HT1080 (cell line): ENCODE measurements at regions not wholly inside any gene's neighbourhood (a gene's known extent, or its start where the extent isn't known, plus 50 kb on each side); places are given as distances from the start of the nearest gene placed in this dataset.

Experiments
- DNase-seq: peaks from one replicate; pipeline ENCODE4 v3.0.0-alpha.2; 2015; ENCODE audit warnings: low read depth

DNA sequence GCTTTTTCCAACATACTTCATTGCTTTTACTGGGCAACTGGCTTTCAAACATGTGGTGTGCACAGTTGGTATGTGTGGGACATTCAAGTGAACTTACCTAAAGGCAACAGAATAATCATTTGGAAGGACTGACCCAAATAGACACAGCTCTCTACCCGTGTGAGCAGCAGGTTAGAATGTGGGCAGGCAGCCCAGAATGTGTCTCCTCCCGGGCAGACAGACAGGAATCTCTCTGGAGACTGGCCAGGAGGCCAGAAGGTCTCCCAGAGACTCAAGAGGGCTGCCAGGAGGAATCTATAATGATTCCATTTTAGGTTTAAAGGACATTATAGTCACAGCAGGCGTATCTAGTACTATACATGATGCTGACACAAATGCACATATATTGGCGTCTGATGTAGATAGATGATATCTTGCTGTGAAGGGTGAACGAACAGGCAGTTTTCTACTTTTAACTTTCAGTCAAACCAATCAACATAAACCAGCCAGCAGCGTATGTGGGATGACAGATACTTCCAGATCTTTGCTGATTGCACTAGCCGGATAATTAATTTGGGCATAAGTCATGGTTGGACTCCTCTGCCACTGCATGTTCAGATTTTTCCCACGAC is 297.4 kb upstream of the ZNF608 start:
- peak; percentile 65 for DNase-seq

DNA sequence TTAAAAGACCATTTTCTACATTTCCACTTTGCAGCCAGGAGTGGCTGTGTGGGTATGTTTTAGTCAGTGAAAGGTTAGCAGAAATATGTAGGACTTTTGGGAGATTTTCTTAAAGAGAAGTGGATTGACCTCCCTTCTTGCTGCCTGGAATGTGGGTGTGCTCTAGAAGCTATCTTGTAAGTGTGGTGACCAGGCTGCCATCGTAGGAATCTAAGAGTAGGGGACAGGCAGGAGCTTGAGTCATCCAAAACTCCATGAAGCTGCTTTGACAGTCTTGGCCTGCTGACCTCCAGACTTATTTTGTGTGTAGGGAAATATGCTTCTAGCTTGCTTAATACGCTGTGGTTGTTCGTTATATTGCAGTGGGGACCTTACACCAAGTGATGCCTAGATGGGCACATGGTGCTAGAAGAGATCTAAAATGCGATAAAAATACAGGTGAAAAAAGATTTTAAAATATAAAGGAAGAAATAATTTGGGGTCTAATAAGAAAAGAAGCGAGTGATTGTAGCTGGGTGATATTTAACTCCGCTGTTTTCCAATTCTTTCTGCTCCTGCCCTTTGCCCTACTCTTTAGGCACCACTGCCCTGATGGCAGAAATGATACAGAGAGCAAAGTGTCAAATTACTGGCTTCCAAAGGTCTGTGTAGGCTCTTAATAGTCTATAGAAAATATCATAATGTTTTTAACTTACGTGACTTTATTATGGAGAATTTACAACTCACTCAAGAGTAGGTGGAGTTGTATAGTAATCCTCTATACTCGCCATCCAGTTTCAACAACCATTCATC is 298.2 kb upstream of the ZNF608 start:
- no peak for DNase-seq

DNA sequence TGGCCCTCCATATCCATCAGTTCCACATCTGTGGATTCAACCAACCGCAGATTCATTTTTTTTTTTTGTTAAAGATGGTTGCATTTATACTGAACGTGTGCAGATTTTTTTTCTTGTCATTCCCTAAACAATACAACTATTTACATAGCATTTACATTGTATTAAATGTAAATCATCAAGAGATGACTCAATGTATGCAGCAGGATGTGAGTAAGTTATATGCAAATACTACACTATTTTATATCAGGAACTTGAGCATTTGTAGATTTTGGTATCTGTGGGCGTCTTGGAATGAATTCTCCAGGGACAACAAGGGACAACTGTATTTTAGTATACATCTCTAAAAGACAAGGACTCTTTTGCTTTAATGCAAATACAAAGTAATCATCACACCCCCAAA is 299.2 kb upstream of the ZNF608 start:
- peak; percentile 47 for DNase-seq

DNA sequence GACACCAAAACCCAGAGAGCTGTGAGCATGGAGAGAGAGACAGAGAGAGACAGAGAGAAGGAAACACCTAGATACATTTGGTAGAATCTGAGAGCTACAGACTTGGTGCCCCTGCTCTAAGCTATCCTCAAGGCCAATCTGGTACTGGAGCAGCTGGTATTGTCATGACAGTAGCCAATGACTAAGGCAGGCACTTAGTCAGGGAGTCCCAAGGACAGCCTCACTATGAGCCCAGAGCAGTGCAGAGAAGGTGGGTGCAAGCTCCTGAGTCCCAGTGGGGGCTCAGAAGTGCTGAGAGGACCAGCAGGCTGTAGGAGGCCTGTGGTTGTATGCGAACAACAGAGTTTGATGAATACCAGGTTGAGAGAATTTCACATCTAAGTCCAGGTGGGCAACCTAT is 300.4 kb upstream of the ZNF608 start:
- DNase-seq = no peak

DNA sequence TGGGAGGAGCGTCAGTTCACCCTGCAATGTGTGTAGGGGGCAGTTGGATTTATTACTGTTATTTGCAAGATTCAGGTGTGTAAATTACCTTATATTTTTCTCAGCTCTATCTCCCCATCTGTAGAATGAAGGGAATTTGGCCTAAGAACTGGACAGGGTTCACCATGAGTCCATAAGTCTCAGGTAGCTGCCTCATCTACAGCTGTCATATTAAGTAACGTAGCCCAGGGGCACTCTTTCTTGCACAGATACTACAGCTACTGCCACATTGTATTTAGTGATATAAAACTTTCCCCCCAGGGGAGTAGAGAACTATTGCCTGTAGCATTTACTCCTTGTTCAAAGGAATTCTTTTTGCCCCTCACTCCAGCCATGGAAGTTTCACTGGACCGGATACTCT is 301.4 kb upstream of the ZNF608 start:
- no peak for DNase-seq

DNA sequence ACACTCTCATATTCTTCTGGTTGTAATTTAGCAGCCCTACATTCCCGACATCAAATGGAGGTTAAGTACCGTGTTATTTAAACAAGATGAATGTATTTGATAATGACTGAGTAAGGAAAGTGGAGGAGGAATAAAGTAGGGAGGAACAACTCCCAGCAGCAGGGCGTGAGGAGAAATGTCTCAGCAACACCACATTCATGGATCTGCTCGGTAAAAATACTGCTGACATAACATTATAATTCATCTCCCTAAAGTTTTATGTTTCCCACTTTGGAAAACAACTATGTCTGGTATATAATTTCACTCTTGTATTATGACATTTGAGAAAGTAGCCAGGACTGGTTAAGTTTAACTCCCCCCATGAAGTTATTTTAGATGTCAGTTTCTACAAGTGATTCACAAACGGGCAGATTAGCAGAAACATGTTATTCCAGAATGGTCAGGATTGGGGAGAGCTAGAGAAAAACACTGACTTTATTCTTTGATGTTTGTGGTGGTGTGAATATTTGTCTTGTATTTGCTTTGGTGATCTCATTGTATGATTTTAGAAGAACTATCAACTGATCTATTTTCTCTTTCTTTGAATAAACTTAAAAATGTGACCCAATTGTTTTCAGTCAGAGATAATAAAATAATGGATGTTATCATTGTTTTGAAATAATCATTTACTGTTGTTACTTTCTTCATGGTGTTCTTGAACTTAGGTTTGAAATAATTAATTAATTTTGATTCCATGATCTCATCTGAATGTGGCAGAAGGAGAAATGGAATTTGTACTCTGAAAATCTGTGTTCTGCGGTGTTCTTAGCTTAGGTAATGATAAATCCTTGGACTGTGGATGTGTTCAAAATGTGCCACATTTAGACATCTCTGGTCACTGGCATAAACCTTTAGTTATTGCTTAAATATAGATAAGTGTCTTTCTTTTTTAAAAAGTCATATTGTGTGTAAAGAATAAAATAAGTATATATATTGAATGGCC is 303.6 kb upstream of the ZNF608 start:
- no peak for DNase-seq

DNA sequence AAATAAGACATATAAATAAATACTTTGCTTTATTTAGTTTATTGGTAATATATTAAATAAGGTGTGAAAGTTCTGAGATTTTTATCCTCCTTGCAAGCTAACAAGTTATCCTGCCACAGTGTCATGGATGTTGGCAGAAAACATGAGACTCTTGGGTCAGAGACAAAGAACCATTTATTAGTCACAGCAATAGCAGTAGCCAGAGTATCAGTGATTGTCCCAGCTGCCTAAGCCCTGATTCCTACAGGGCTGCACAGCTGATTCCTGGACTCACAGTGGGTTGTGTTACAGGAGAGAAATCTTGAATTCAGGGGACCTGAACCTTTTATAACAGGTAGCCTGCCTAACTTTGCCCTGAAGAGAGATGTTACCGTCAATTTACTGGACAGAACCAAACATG is 304.5 kb upstream of the ZNF608 start:
- no peak for DNase-seq

DNA sequence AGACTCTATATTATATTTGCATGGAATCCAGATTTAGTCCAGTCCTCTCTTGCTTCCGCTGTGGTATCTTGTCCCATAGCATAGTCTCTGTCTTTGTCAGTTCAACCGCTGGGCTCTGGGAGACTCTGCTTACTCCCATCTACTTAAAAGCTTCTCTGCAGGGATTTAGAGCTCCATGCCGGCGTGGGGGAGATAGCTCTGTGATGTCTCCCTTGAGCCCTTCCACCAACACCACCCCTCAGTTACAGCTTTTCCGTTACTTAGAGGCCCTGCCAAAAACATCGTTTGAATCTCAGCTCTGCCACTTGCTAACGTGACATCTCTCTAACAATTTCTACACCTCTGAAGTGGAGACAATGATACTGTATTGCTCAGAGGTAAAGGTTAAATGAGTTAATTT is 306.1 kb upstream of the ZNF608 start:
- DNase-seq = no peak

DNA sequence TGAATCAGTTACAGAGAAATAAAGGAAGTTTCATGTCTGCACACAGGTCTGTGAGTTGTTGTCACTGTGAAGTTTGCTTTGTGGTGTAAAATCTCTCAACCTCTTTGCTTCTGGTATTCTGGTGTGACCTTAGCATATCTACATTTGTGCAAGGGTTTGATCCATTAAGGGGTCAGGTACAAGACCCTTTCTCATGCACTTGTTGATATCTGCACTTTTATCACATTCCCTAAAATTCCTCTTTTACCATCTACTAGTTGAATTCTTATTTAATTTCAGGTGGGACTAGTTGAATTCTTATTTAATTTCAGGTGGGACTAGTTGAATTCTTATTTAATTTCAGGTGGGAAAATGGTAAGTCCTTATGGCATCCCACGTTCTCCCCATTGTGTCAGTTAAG is 306.7 kb upstream of the ZNF608 start:
- DNase-seq = no peak

DNA sequence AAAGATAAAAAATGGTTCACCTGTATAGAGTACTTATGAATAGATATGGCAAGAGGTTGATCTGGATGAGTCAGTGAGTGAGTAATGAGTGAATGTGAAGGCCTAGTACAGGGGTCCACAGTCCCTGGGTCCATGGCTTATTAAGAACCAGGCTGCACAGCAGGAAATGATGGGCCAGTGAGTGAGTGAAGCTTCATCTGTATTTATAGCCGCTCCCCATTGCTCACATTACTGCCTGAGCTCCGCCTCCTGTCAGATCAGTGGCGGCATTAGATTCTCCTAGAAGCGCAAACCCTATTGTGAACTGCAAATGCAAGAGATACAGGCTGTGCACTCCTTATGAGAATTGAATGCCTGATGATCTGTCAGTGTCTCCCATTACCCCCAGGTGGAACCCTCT is 307.7 kb upstream of the ZNF608 start:
- DNase-seq = peak; percentile 74

DNA sequence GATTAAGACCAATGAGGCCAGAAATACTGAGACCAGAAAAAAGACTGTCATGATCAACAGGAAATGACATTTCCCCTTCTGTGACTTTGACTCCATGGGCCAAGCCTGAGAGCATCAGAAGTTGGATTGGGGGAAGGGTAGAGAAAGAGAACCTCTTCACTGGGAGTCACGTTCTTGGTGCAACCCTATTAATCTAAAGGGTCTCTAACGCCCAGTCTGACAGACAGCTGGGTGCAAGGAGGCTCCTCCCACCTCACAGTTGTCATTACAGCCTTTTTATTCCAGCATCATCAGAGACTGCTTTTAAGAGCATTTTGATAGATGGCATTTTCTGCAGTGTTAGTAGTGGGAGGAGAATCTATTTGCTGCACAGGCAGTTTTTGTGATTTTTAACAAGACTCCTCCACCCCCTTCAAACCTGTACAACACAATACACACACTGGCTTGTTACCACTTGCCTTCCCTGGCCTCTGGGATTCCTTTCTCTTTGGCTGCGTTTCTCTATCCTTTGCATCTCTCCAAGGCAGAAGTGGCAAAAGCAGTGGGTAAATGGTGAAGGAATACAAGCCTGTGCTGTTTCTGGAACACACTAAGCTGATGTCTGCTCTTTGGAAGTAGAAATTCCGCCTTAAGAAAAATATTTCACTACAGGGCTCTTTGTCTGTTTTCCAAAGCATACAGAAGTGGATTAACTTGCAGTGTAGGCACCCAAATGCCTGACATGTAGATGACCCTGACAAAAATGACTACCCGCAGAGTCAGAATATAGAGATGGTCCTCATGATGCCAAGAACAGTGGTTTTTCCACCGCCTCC is 310.4 kb upstream of the ZNF608 start:
- DNase-seq = no peak

DNA sequence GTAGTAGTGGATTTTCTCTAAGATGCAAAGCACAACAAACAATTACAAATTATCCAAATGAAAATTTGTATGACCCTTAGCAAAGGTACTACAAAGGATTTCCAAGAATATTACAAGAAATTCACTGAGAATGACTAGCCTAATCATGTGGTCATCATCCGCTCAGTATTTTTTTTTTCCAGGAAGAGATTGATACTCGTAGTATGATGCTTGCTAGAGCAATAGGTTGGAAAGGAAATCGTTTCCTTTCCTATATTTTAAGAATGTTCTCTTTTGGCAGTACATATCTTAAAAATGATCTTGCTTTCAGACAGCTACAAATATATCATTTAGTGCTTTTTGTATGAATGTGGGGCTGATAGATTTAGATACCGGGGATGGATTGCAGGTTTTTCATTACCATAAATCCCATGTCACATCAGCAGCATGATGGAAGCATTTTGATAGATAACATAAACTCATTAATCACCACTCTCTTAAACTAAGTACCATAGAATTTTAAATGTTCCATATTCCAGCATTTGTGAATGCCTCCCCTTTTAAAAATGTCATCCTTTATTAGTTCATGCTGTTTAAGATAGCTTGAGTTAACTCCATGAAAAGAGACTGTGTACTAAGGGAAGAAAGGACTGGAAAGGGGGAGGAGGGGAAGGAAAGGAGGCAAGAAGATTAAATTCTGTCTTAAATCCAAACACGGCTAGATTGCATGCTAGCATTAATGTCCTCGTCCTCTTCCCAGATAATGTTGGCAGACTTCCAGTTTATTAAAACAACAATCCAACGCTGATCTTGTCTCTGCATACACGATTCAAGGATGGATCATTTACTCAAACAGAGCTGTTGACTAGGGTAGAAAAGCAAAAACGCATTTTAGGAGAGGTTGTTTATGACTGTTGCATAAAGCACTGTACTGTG is 311.7 kb upstream of the ZNF608 start:
- DNase-seq = no peak

DNA sequence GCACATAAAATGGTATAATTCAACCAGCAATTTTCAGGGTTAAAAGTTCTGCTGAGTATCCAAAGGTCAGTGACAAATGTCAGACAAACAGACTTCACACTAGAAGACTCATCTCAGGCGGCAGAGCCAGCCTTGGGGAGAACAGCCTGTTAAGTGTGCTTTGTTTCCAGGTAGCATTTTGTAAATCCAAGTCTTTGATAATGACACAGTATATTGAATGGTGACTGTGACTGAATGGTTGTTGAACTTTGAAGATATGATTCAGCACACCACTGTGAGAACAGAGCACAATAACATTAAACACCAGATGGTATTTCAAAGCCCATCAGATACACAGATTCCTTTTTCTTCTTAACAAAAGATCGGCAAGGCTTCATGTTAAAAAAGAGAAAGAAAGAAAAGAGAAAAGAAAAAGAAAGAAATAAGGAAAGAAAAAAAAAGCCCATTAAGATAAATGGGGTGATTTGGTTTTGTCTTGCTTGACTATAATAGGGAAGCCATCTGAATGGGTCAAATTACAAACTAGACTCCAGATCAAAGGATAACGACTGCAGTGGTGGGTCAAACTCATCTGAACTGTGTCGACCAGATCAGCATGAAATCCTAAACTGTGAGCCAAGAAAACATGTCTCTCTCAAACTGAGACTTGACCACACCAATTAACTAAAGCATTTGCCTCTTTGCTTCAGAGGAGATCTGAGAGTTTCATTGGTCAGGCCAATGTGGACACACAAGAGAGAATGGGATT is 313.0 kb upstream of the ZNF608 start:
- no peak for DNase-seq

DNA sequence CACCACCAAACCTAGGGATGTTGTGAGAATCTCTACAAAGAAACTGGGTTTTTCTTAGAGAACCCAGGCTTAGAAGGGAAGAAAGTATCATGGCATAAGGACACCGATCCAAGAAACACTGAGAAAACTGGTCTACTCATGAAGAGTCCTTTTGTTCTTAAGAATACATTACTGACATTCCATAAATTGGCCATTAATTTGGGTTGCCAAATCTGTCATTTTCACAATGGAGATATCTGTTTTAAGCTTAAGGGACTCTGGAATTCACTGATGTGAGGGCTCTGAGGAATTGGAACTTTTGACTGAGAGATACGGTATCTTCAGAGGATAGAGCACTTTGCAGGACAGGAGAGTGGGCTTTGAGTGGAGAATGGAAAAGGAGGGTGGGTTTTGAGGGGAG is 315.3 kb upstream of the ZNF608 start:
- no peak for DNase-seq

DNA sequence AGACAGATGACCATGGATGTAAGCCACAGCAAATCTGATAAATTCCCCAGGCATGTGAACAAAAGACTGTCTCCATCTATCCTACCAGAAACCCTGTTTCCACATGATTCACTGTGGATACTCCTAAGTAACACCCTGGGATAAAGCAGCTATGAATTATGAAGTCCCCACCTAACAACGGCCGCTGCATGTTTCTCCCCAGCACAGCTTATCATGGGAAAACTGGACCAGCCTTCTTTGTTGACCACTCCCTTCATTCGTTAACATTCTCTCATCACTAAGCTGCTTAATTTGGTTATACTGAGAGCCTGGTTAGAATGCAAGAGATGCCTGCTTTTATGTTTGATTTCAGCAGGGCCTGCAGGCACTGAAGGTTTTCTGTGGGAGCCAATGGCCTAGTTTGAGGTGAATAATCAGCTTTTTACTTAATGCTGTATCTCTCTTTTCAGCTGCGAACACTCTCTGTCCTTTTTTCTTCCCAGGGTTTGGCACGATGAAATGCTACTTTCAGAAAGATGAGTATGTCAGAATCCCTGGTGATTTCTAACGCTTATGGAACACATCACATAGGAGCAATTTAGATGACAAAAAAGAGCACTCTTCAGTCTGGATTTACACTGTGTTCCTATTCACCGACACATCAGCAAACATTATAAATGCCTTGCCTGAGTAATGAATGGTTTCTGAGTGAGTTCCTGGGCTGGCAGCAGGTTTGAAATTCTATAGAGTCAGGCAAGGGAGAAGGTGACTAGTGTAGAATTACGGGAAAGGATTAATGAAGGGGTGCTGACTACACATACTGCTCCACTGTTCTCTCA is 318.4 kb upstream of the ZNF608 start:
- no peak for DNase-seq

DNA sequence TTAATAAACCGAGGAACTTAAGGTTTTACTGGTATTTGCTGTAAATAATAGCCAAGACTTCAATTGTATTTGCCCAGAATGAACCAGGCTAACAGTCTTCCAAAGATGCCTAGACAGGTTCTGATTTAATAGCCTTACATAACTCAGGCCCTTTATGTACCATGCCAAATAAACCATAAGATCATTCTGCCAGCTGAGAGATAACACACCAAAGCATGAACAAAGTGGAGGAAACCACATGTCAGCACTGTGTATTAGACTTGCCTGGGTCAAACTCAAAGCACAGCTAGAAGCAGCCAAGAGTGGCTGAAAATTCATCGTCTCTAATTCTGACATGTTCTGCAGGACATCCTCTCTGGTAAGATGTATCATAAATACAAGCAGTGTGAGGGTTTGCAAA is 319.3 kb upstream of the ZNF608 start:
- DNase-seq = no peak

DNA sequence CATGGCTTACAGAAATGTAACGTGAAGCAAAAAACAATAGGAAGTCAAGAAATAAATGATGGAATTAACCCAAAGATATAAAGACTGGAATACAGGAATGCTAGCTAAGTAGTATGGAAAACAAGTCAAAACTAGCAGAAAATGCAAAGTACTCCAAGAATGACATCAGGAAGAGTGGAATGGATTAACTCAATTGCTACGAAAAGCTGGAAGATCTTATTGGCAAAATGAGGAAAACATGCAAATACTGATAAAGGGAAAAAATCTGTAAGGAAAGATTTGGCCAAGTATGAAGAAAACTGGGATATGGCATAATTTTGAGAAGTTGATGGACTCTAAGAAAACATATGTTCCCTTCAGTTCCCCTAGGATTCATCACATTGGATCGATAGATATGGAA is 324.5 kb upstream of the ZNF608 start:
- no peak for DNase-seq

DNA sequence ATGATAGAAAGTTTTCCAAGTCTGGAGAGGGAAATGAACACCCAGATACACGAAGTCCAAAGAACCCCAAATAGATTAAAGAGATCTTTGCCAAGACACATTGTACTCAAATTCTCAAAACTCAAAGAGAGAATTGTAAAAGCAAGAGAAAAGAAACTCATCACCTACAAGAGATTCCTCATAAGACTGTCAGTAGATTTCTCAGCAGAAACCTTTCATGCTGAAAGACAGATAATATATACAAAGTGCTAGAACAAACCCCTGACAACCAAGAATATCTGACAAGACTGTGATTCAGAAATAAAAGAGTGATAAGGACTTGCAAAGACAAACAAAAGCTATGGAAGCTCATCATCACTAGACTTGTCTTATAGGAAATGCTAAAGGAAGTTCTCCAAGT is 326.7 kb upstream of the ZNF608 start:
- no peak for DNase-seq

DNA sequence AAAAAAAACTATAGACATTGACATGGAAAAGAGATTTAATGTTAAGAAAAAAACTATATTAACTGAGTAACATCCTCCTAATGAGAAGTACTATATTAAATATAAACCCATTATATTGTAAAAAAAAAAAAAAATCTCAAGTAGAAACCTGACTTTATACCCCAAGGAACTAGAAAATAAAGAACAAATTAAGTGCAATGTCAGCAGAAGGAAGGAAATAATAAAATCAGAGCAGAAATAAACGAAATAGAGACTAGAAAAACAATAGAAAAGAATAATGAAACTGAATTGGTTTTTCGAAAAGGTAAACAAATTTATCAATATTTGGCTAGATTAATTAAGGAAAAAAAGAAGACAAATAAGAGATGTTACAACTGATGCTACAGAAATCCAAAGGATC is 329.1 kb upstream of the ZNF608 start:
- no peak for DNase-seq
